Prostate gland (tissue), 2 donors: ENCODE measurements at regions not wholly inside any gene's neighbourhood (a gene's known extent, or its start where the extent isn't known, plus 50 kb on each side); places are given as distances from the start of the nearest gene placed in this dataset.

ENCODE experiments used
- DNase-seq: peaks from one replicate; pipeline ENCODE4 v3.0.0-alpha.2; 2019; ENCODE audit warnings: low spot score
- H3K27ac ChIP-seq, 2 donors: fragments of 200-600 bp; sonication (generic); 2 replicates each; pipeline ENCODE4 v1.5.1; 2017 to 2019
- H3K27me3 ChIP-seq: fragments of 200-600 bp; sonication (generic); replicated peaks from 2 replicates; pipeline ENCODE4 v1.5.1; 2019; ENCODE audit not compliant: insufficient read depth
- H3K36me3 ChIP-seq, 2 donors: fragments of 200-600 bp; sonication (generic); 1 replicate in 1 of 2; 2 replicates in 1 of 2; pipeline versions ENCODE4 v1.5.1 to v1.8.1; 2017 to 2019
- H3K4me1 ChIP-seq: fragments of 200-600 bp; sonication (generic); replicated peaks from 2 replicates; pipeline ENCODE4 v1.5.1; 2019
- H3K4me3 ChIP-seq, 2 donors: fragments of 200-600 bp; sonication (generic); 2 replicates each; pipeline ENCODE4 v1.5.1; 2017 to 2019
- H3K9me3 ChIP-seq: fragments of 200-600 bp; sonication (generic); 2 replicates; pipeline ENCODE4 v1.5.1; 2017
- POLR2A ChIP-seq: fragments of 450-650 bp; IDR thresholded peaks from one replicate; pipeline ENCODE4 v1.6.1; 2016; ENCODE audit warnings: antibody characterized with exemption, mild to moderate bottlenecking
- POLR2AphosphoS5 ChIP-seq: sonication (generic); formaldehyde crosslinking; IDR thresholded peaks from one replicate; pipeline ENCODE4 v1.6.1; 2017; ENCODE audit warnings: antibody characterized with exemption
- WGBS: methylation state at CpG from one replicate; pipeline ENCODE4 v1.1.5; 2018; 5-methylcytosine and 5-hydroxymethylcytosine counted together
- intact Hi-C: fragments of 100-400 bp; cut with DNase I; formaldehyde crosslinking; loops from one replicate; pipeline ENCODE4 v1.14.2; 2022
- TF ChIP-seq, protein P1 (sequence below), 4 experiments: fragments of 200-600 bp in 2 of 4; fragments of 450-650 bp in 2 of 4; sonication (generic) in 2 of 4; IDR thresholded peaks; 1 replicate in 3 of 4; 2 replicates in 1 of 4; pipeline ENCODE4 v1.5.1; 2016 to 2019; ENCODE audit warnings: antibody characterized with exemption in 4 of 4, mild to moderate bottlenecking in 2 of 4, moderate library complexity in 2 of 4

GRCh38 chr3:34878488-34878887 is 760.8 kb upstream of the ARPP21 start:
- intact Hi-C loops = no loop called here
- no peaks in the 10 kb centered on the region for H3K36me3 ChIP-seq
- no peak overlapping the region for H3K4me3 ChIP-seq
- no peak for DNase-seq
- no peaks in the 10 kb centered on the region for H3K9me3 ChIP-seq
- TF ChIP-seq POLR2AphosphoS5 (no peak), POLR2A (no peak)
- TF ChIP-seq, protein P1, sequence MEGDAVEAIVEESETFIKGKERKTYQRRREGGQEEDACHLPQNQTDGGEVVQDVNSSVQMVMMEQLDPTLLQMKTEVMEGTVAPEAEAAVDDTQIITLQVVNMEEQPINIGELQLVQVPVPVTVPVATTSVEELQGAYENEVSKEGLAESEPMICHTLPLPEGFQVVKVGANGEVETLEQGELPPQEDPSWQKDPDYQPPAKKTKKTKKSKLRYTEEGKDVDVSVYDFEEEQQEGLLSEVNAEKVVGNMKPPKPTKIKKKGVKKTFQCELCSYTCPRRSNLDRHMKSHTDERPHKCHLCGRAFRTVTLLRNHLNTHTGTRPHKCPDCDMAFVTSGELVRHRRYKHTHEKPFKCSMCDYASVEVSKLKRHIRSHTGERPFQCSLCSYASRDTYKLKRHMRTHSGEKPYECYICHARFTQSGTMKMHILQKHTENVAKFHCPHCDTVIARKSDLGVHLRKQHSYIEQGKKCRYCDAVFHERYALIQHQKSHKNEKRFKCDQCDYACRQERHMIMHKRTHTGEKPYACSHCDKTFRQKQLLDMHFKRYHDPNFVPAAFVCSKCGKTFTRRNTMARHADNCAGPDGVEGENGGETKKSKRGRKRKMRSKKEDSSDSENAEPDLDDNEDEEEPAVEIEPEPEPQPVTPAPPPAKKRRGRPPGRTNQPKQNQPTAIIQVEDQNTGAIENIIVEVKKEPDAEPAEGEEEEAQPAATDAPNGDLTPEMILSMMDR (IDR thresholded peaks at IDR 0.05) = no peak
- no peaks in the 10 kb centered on the region for H3K4me1 ChIP-seq
- H3K27ac ChIP-seq = no peak overlapping the region
- 97% methylated on average over 1 of the region's 1 CpG for WGBS
- H3K27me3 ChIP-seq = no peaks in the 10 kb centered on the region

DNA sequence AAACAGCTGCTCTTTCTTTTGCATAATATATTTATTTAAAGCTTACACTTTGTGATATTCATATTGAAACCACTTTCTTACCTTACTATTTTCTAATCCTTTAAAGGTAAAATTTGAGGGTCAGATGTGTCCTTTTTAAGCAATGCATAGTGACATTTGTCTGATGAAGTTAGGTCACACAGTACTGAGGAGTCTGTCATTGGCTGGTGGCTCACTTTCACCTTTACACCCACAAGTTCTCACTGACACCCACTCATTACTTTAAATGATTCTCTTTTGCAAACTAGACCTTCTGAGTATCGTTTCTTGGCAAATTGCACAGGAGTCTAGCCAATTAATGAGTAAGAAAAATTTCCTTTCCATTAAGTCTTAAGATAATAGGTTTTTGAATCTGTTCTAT is 758.3 kb upstream of the ARPP21 start:
- Histone ChIP-seq H3K4me1 (no peaks in the 10 kb centered on the region), H3K9me3 (no peaks in the 10 kb centered on the region), H3K36me3 (no peaks in the 10 kb centered on the region), H3K27ac (no peak overlapping the region), H3K4me3 (no peak overlapping the region), H3K27me3 (no peaks in the 10 kb centered on the region)
- TF ChIP-seq, protein P1 (IDR thresholded peaks at IDR 0.05) = no peak
- TF ChIP-seq POLR2AphosphoS5 = no peak
- no peak for TF ChIP-seq POLR2A
- intact Hi-C loops = no loop called here
- WGBS = 21% methylated on average over 1 of the region's 1 CpG
- DNase-seq = no peak

- WGBS = 93% methylated on average over 2 of the region's 2 CpGs
- Histone ChIP-seq H3K27ac (no peak overlapping the region), H3K4me1 (no peaks in the 10 kb centered on the region), H3K4me3 (no peak overlapping the region), H3K36me3 (no peaks in the 10 kb centered on the region), H3K27me3 (no peaks in the 10 kb centered on the region), H3K9me3 (no peaks in the 10 kb centered on the region)
- DNase-seq = no peak
- intact Hi-C loops = no loop called here
- no peak for TF ChIP-seq POLR2A
- TF ChIP-seq, protein P1 (IDR thresholded peaks at IDR 0.05) = no peak
- no peak for TF ChIP-seq POLR2AphosphoS5
Observed at GRCh38 chr3:34882764-34883163, 756.6 kb upstream of the ARPP21 start.

- H3K27ac ChIP-seq = no peak overlapping the region
- no peak for DNase-seq
- H3K27me3 ChIP-seq = no peaks in the 10 kb centered on the region
- H3K4me3 ChIP-seq = no peak overlapping the region
- H3K4me1 ChIP-seq = no peaks in the 10 kb centered on the region
- H3K36me3 ChIP-seq = no peaks in the 10 kb centered on the region
- 87% methylated on average over 2 of the region's 2 CpGs for WGBS
- intact Hi-C loops = no loop called here
- H3K9me3 ChIP-seq = no peaks in the 10 kb centered on the region
- TF ChIP-seq POLR2A (no peak), POLR2AphosphoS5 (no peak)
- TF ChIP-seq, protein P1 (IDR thresholded peaks at IDR 0.05) = no peak
Observed at GRCh38 chr3:34884007-34884406, 755.3 kb upstream of the ARPP21 start.

DNA sequence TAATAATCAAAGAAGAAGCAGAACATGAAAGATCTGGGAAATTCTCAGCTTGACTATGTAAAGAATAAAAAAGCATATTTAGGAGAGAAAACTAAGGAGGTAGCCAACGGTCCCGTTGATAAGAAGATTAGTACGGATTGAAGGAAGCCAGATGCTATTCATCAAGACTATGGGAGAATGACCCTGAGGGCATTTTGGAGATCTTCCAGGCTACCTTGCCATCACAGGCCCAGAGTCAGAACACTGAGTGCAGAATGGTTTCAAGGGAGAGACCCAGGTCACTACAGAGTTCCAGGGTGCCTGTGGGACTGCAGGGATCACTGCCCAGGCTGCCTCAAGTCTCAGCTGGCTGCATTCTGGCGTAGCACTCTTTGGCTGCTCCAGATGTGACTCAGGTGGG is 752.9 kb upstream of the ARPP21 start:
- H3K9me3 ChIP-seq = no peaks in the 10 kb centered on the region
- no peaks in the 10 kb centered on the region for H3K27me3 ChIP-seq
- TF ChIP-seq POLR2AphosphoS5 (no peak), POLR2A (no peak)
- TF ChIP-seq, protein P1 (IDR thresholded peaks at IDR 0.05) = no peak
- no peaks in the 10 kb centered on the region for H3K36me3 ChIP-seq
- intact Hi-C loops = no loop called here
- no peak overlapping the region for H3K27ac ChIP-seq
- DNase-seq = peak; percentile 12
- no peak overlapping the region for H3K4me3 ChIP-seq
- WGBS = 24% methylated on average over 4 of the region's 4 CpGs
- no peaks in the 10 kb centered on the region for H3K4me1 ChIP-seq
